CD4-positive, alpha-beta T cell treated with Interleukin-17A for 1 hour (primary cell): ENCODE measurements at regions not wholly inside any gene's neighbourhood (a gene's known extent, or its start where the extent isn't known, plus 50 kb on each side); places are given as distances from the start of the nearest gene placed in this dataset.

ENCODE experiments used
- DNase-seq: peaks from one replicate; pipeline ENCODE4 v3.0.0-alpha.2; 2020

- no peak for DNase-seq
Observed at GRCh38 chr10:6305401-6306321, 102.9 kb downstream of the PFKFB3 start.

- no peak for DNase-seq
Observed at GRCh38 chr10:6306917-6307316, 104.2 kb downstream of the PFKFB3 start.

GRCh38 chr10:6309816-6310215, 107.1 kb downstream of the PFKFB3 start:
- DNase-seq = no peak

GRCh38 chr10:6310977-6311376, 108.2 kb downstream of the PFKFB3 start:
- no peak for DNase-seq

- no peak for DNase-seq
Observed at GRCh38 chr10:6311700-6312330, 109.1 kb downstream of the PFKFB3 start.

- no peak for DNase-seq
Observed at GRCh38 chr10:6312636-6313035, 109.9 kb downstream of the PFKFB3 start.

- no peak for DNase-seq
Observed at GRCh38 chr10:6313111-6313895, 110.6 kb downstream of the PFKFB3 start.

- DNase-seq = no peak
Observed at GRCh38 chr10:6314620-6315205, 112.0 kb downstream of the PFKFB3 start.

- DNase-seq = no peak
Observed at GRCh38 chr10:6319119-6319518, 116.4 kb downstream of the PFKFB3 start.

- no peak for DNase-seq
Observed at GRCh38 chr10:6320320-6321010, 117.7 kb downstream of the PFKFB3 start.

- no peak for DNase-seq
Observed at GRCh38 chr10:6321880-6322279, 119.1 kb downstream of the PFKFB3 start.

- DNase-seq = no peak
Observed at GRCh38 chr10:6322805-6323204, 120.1 kb downstream of the PFKFB3 start.

GRCh38 chr10:6327961-6328698, 125.4 kb downstream of the PFKFB3 start:
- DNase-seq = no peak

GRCh38 chr10:6328699-6329423, 126.1 kb downstream of the PFKFB3 start:
- no peak for DNase-seq

GRCh38 chr10:6333086-6333485, 130.4 kb downstream of the PFKFB3 start:
- no peak for DNase-seq

- no peak for DNase-seq
Observed at GRCh38 chr10:6333973-6334372, 131.2 kb downstream of the PFKFB3 start.

- no peak for DNase-seq
Observed at GRCh38 chr10:6336016-6336415, 133.3 kb downstream of the PFKFB3 start.

- DNase-seq = no peak
Observed at GRCh38 chr10:6337382-6337781, 134.7 kb downstream of the PFKFB3 start.

GRCh38 chr10:6338361-6338760, 135.6 kb downstream of the PFKFB3 start:
- no peak for DNase-seq

GRCh38 chr10:6339891-6340290, 137.2 kb downstream of the PFKFB3 start:
- DNase-seq = no peak

- no peak for DNase-seq
Observed at GRCh38 chr10:6342096-6342685, 139.5 kb downstream of the PFKFB3 start.
